ENCODE measurements at regions not wholly inside any gene's neighbourhood (a gene's known extent, or its start where the extent isn't known, plus 50 kb on each side); places are given as distances from the start of the nearest gene placed in this dataset.

DNA sequence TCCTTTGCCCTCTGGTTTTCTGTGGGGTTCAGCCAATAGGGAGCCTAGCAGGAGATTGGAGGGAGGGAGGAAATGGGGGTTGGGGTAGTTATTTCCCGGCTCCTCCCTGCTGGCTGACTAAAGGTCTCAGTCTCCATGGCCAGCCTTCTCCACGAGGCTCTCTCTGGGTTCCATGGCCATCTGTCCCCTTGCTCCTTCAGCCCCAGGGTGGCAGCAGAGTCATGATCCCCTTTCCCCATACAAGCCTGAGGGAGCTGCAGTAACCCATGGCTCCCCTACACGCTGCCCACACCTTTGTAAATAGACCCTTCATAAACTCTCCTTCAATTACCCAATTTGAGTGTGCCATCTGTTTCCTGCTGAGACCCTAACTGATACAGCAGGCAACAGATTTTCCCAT, 176.1 kb upstream of the CSF3R start:
- intact Hi-C loops (cut with DNase I): no loop called here

DNA sequence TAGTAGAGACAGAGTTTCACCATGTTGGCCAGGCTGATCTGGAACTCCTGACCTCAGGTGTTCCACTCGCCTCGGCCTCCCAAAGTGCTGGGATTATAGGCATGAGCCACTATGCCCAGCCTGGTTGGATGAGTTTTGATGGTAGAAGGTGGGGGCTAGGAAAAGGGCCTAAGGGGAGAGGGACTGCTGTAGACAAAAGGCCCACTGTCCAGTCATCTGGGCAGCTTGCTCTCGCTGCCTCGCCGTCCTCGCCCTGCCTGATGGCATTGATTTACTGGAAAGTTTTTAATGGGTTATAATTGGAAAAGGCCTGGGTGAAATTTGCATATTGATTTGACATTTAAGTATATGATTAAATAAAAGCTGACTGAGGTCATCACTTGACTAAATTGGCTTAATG, 175.1 kb upstream of the CSF3R start:
- DNase-seq (no peak), ATAC-seq (no peak)
- Histone ChIP-seq H3K27ac (no peak overlapping the region), H3K36me3 (no peaks in the 10 kb centered on the region), H3K27me3 (peaks cover 0 to 68% (median 33%) of the 10 kb centered on the region in 7 donors), H3K4me1 (no peaks in the 10 kb centered on the region), H3K4me3 (no peak overlapping the region), H3K9me3 (no peaks in the 10 kb centered on the region)
- intact Hi-C loops (cut with DNase I): no loop called here
- WGBS, 2 donors: 78 to 91% methylated on average over 6 of the region's 6 CpGs
- TF ChIP-seq, protein P1, sequence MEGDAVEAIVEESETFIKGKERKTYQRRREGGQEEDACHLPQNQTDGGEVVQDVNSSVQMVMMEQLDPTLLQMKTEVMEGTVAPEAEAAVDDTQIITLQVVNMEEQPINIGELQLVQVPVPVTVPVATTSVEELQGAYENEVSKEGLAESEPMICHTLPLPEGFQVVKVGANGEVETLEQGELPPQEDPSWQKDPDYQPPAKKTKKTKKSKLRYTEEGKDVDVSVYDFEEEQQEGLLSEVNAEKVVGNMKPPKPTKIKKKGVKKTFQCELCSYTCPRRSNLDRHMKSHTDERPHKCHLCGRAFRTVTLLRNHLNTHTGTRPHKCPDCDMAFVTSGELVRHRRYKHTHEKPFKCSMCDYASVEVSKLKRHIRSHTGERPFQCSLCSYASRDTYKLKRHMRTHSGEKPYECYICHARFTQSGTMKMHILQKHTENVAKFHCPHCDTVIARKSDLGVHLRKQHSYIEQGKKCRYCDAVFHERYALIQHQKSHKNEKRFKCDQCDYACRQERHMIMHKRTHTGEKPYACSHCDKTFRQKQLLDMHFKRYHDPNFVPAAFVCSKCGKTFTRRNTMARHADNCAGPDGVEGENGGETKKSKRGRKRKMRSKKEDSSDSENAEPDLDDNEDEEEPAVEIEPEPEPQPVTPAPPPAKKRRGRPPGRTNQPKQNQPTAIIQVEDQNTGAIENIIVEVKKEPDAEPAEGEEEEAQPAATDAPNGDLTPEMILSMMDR (IDR thresholded peaks at IDR 0.05): no peak

More for the DNA sequence above, 176.1 kb upstream of the CSF3R start:
- DNase-seq (no peak), ATAC-seq (no peak)
- TF ChIP-seq, protein P1 (IDR thresholded peaks at IDR 0.05): no peak
- H3K27ac ChIP-seq: no peak overlapping the region
- H3K9me3 ChIP-seq: no peaks in the 10 kb centered on the region
- H3K36me3 ChIP-seq: no peaks in the 10 kb centered on the region
- no peaks in the 10 kb centered on the region for H3K4me1 ChIP-seq
- peaks cover 0 to 62% (median 34%) of the 10 kb centered on the region in 7 donors for H3K27me3 ChIP-seq
- 48% methylated on average over 3 of the region's 3 CpGs for WGBS, 2 donors
- no peak overlapping the region for H3K4me3 ChIP-seq

DNA sequence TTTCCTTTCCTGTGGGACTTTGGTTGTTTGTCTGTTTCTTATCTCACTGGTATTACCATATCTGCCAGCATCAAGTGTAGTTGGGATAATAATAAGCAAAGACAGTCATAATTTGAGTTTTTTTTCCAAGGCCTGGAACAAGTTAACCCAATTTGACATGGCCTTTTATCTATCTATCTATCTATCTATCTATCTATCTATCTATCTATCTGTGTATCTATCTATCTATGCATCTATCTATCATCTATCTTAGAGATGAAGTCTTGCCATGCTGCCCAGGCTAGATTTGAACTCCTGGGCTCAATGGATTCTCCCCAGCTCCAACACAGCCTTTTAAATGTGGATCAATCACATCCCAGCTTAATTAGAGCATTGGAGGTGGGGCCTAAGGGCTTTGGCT, 174.1 kb upstream of the CSF3R start:
- peaks cover 0 to 71% (median 32%) of the 10 kb centered on the region in 7 donors for H3K27me3 ChIP-seq
- no peaks in the 10 kb centered on the region for H3K4me1 ChIP-seq
- no peak for DNase-seq
- ATAC-seq: no peak
- H3K27ac ChIP-seq: no peak overlapping the region
- H3K4me3 ChIP-seq: no peak overlapping the region
- intact Hi-C loops (cut with DNase I): no loop called here
- TF ChIP-seq, protein P1 (IDR thresholded peaks at IDR 0.05): no peak
- no peaks in the 10 kb centered on the region for H3K36me3 ChIP-seq
- no peaks in the 10 kb centered on the region for H3K9me3 ChIP-seq

DNA sequence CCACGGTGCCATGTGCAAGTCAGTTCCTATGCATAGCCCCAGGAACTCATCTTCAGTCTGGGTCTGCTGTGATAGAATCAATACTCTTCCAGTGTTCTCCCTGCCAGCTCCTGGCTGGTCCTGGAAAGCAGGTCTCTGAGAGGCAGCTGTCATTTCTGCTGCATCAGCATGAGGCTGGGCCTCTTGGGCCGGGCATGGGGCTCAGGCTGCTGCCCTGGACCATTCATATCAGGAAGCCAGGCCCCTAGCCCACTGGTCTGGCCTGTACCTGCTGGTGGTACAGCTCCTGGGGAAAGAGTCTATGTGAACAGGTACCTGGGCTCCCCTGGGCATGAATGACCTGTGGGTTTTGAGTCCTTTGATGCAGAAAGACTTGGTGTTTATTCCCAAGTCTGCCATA, 173.6 kb upstream of the CSF3R start:
- DNase-seq (no peak), ATAC-seq (no peak)
- Histone ChIP-seq H3K27ac (no peak overlapping the region), H3K9me3 (no peaks in the 10 kb centered on the region), H3K36me3 (no peaks in the 10 kb centered on the region), H3K4me1 (no peaks in the 10 kb centered on the region), H3K27me3 (peaks cover 0 to 70% (median 34%) of the 10 kb centered on the region in 7 donors), H3K4me3 (no peak overlapping the region)
- intact Hi-C loops (cut with DNase I): no loop called here
- TF ChIP-seq, protein P1 (IDR thresholded peaks at IDR 0.05): no peak
- WGBS, 2 donors: 58 to 72% methylated on average over 2 of the region's 2 CpGs

DNA sequence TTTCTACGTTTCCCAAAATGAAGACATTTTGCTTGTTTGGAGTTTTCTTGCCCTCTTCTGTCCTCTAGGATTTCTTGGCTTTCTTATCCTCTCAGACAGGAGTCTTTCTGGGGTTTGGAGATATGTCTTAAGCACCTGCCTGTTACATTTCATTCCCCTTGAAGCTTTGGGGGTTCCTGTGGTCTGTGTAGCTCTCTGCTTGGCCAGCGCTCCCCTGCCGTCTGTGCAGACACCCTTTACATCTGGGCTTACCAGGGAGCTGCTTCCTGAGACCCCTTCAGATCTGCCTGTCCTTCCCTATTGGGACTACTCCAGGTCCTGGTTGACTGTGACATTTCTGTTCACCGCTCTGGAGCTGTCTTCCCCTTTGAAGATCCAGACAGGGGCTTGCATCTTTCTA, 171.9 kb upstream of the CSF3R start:
- no peaks in the 10 kb centered on the region for H3K36me3 ChIP-seq
- TF ChIP-seq, protein P1 (IDR thresholded peaks at IDR 0.05): no peak
- H3K9me3 ChIP-seq: no peaks in the 10 kb centered on the region
- H3K4me3 ChIP-seq: no peak overlapping the region
- peaks cover 0 to 76% (median 32%) of the 10 kb centered on the region in 7 donors for H3K27me3 ChIP-seq
- WGBS, 2 donors: 66 to 69% methylated on average over 4 of the region's 4 CpGs
- intact Hi-C loops (cut with DNase I): no loop called here
- ATAC-seq: no peak
- no peak for DNase-seq
- no peak overlapping the region for H3K27ac ChIP-seq
- no peaks in the 10 kb centered on the region for H3K4me1 ChIP-seq
